ENCODE measurements at regions not wholly inside any gene's neighbourhood (a gene's known extent, or its start where the extent isn't known, plus 50 kb on each side); places are given as distances from the start of the nearest gene placed in this dataset.

GRCh38 chr1:201666102-201666501 is 127.2 kb downstream of the NAV1 start:
- 95 to 97% (median 97%) methylated on average over 5 of the region's 5 CpGs for WGBS, 4 donors
- Histone ChIP-seq H3K36me3 (peaks cover 0 to 3% (median 0%) of the 10 kb centered on the region in 9 donors), H3K4me1 (peaks cover 0 to 47% (median 23%) of the 10 kb centered on the region in 12 donors)

GRCh38 chr1:201666645-201667044 is 127.7 kb downstream of the NAV1 start:
- H3K27me3 ChIP-seq = no peaks in the 10 kb centered on the region
- no peak overlapping the region for H3K4me3 ChIP-seq
- ATAC-seq (no peak), DNase-seq (no peak)
- no peaks in the 10 kb centered on the region for H3K9me3 ChIP-seq
- peaks cover 0 to 3% (median 0%) of the 10 kb centered on the region in 9 donors for H3K36me3 ChIP-seq
- no peak for TF ChIP-seq CTCF (IDR thresholded peaks at IDR 0.05)
- TF ChIP-seq POLR2A (IDR thresholded peaks at IDR 0.05) = no peak
- no peak overlapping the region for H3K27ac ChIP-seq
- WGBS, 4 donors = 93 to 96% (median 94%) methylated on average over 5 of the region's 5 CpGs
- peaks cover 0 to 50% (median 21%) of the 10 kb centered on the region in 12 donors for H3K4me1 ChIP-seq
- intact Hi-C loops (cut with DNase I) = no loop called here

More at GRCh38 chr1:201666102-201666501, 127.2 kb downstream of the NAV1 start:
- Histone ChIP-seq H3K4me3 (no peak overlapping the region), H3K9me3 (no peaks in the 10 kb centered on the region), H3K27me3 (no peaks in the 10 kb centered on the region), H3K27ac (no peak overlapping the region)
- no peak for ATAC-seq
- DNase-seq = no peak
- TF ChIP-seq CTCF (IDR thresholded peaks at IDR 0.05) (no peak), POLR2A (IDR thresholded peaks at IDR 0.05) (no peak)
- intact Hi-C loops (cut with DNase I) = no loop called here

GRCh38 chr1:201667479-201667878 is 128.6 kb downstream of the NAV1 start:
- intact Hi-C loops (cut with DNase I) = no loop called here
- TF ChIP-seq POLR2A (IDR thresholded peaks at IDR 0.05) = no peak
- TF ChIP-seq CTCF (IDR thresholded peaks at IDR 0.05) = no peak
- no peak overlapping the region for H3K27ac ChIP-seq
- H3K4me3 ChIP-seq = no peak overlapping the region
- H3K36me3 ChIP-seq = peaks cover 0 to 3% (median 0%) of the 10 kb centered on the region in 9 donors
- no peak for DNase-seq
- no peaks in the 10 kb centered on the region for H3K27me3 ChIP-seq
- peaks cover 0 to 43% (median 15%) of the 10 kb centered on the region in 12 donors for H3K4me1 ChIP-seq
- H3K9me3 ChIP-seq = no peaks in the 10 kb centered on the region
- ATAC-seq = no peak
- WGBS, 4 donors = 89 to 95% (median 92%) methylated on average over 5 of the region's 5 CpGs

GRCh38 chr1:201670517-201670916 is 131.6 kb downstream of the NAV1 start:
- ATAC-seq = no peak
- intact Hi-C loops (cut with DNase I) = no loop called here
- Histone ChIP-seq H3K4me1 (peaks cover 0 to 38% (median 19%) of the 10 kb centered on the region in 12 donors), H3K27me3 (no peaks in the 10 kb centered on the region), H3K36me3 (peaks cover 0 to 3% (median 0%) of the 10 kb centered on the region in 9 donors), H3K9me3 (no peaks in the 10 kb centered on the region), H3K4me3 (no peak overlapping the region), H3K27ac (no peak overlapping the region)
- no peak for DNase-seq
- TF ChIP-seq CTCF (IDR thresholded peaks at IDR 0.05) = no peak
- no peak for TF ChIP-seq POLR2A (IDR thresholded peaks at IDR 0.05)
- 87 to 100% (median 96%) methylated on average over 1 of the region's 1 CpG for WGBS, 4 donors
